MM.1S (cell line): ENCODE measurements at regions not wholly inside any gene's neighbourhood (a gene's known extent, or its start where the extent isn't known, plus 50 kb on each side); places are given as distances from the start of the nearest gene placed in this dataset.

Experiments used
- DNase-seq: peaks from one replicate; pipeline ENCODE4 v3.0.0-alpha.2; 2015
- H2AFZ ChIP-seq: fragments of 300-600 bp; sonication (generic); 2 replicates; pipeline ENCODE4 v1.6.0; 2016; ENCODE audit warnings: antibody characterized with exemption, low read length
- H3F3A ChIP-seq: fragments of 300-600 bp; sonication (generic); 2 replicates; pipeline ENCODE4 v1.6.1; 2016; ENCODE audit warnings: mild to moderate bottlenecking, antibody characterized with exemption, low read length, moderate library complexity, mixed read lengths; ENCODE audit not compliant: insufficient read depth
- H3K27ac ChIP-seq: fragments of 300-600 bp; sonication (generic); 2 replicates; pipeline ENCODE4 v1.5.1; 2016; ENCODE audit warnings: mild to moderate bottlenecking, low read length
- H3K27me3 ChIP-seq: fragments of 300-600 bp; sonication (generic); replicated peaks from 2 replicates; pipeline ENCODE4 v1.6.0; 2016; ENCODE audit warnings: low read length; ENCODE audit not compliant: insufficient read depth
- H3K36me3 ChIP-seq: fragments of 300-600 bp; sonication (generic); replicated peaks from 2 replicates; pipeline ENCODE4 v1.6.1; 2016; ENCODE audit warnings: mild to moderate bottlenecking, low read length, mixed read lengths; ENCODE audit not compliant: insufficient read depth
- H3K4me1 ChIP-seq: fragments of 300-600 bp; sonication (generic); 2 replicates; pipeline ENCODE4 v1.6.1; 2016; ENCODE audit warnings: low read length, mixed read lengths
- H3K4me2 ChIP-seq: fragments of 300-600 bp; sonication (generic); 2 replicates; pipeline ENCODE4 v1.6.0; 2016; ENCODE audit warnings: low read depth, low read length
- H3K4me3 ChIP-seq: fragments of 300-600 bp; sonication (generic); 2 replicates; pipeline ENCODE4 v1.5.1; 2016; ENCODE audit warnings: low read length, mixed read lengths
- H3K79me2 ChIP-seq: fragments of 300-600 bp; sonication (generic); 2 replicates; pipeline ENCODE4 v1.6.1; 2016; ENCODE audit warnings: mixed run types, low read length, mixed read lengths
- H3K9ac ChIP-seq: fragments of 300-600 bp; sonication (generic); 2 replicates; pipeline ENCODE4 v1.6.1; 2016; ENCODE audit warnings: low read length, mixed read lengths
- H3K9me2 ChIP-seq: fragments of 300-600 bp; sonication (generic); replicated peaks from 2 replicates; pipeline ENCODE4 v1.6.1; 2016; ENCODE audit warnings: mild to moderate bottlenecking, low read length, mixed read lengths; ENCODE audit not compliant: insufficient read depth
- H3K9me3 ChIP-seq: fragments of 300-600 bp; sonication (generic); replicated peaks from 2 replicates; pipeline ENCODE4 v1.6.1; 2016; ENCODE audit warnings: mild to moderate bottlenecking, low read length, mixed read lengths; ENCODE audit not compliant: insufficient read depth
- H4K20me1 ChIP-seq: fragments of 300-600 bp; sonication (generic); 2 replicates; pipeline ENCODE4 v1.6.1; 2016; ENCODE audit warnings: mild to moderate bottlenecking, low read length, moderate library complexity, mixed read lengths; ENCODE audit not compliant: insufficient read depth
- EZH2 ChIP-seq: fragments of 300-600 bp; sonication (generic); optimal IDR thresholded peaks from 2 replicates; pipeline ENCODE3; 2017; ENCODE audit warnings: low read depth, mild to moderate bottlenecking, antibody characterized with exemption, low read length, mixed read lengths
- EZH2phosphoT487 ChIP-seq: fragments of 300-600 bp; sonication (generic); IDR thresholded peaks from 2 replicates; pipeline ENCODE4 v1.6.1; 2018; ENCODE audit warnings: antibody characterized with exemption, low read length
- TF ChIP-seq, protein P1 (sequence below): fragments of 300-600 bp; sonication (generic); IDR thresholded peaks from 2 replicates; pipeline ENCODE4 v1.5.1; 2016; ENCODE audit warnings: antibody characterized with exemption, low read length, mixed read lengths

DNA sequence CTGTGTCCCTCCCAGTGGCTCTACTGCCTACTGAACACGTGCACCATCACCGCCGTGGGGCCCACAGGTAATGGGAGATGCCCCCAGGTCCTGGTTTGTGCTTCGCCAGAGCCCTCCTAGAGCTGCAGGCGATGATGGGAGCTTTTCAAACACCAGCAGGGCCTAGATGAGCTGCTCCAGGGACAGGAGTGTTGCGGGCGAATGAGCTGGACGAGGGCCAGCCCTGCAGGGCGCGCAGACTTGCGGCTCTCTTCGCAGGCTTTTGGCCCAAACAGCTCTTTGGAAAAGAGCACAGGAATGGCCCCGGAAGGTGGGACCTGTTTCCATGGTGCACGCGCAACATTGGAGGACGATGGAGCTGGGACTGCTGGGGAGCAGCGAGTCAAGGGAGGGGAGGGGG is 409.3 kb upstream of the SULF2 start:
- Histone ChIP-seq H3K9me3 (no peaks in the 10 kb centered on the region), H3K4me3 (no peak overlapping the region), H3K27me3 (no peaks in the 10 kb centered on the region), H3K36me3 (no peaks in the 10 kb centered on the region), H3K9me2 (no peaks in the 10 kb centered on the region), H2AFZ (no peak overlapping the region), H4K20me1 (no peaks in the 10 kb centered on the region), H3K79me2 (no peaks in the 10 kb centered on the region), H3K4me1 (no peaks in the 10 kb centered on the region), H3K4me2 (no peak overlapping the region), H3K9ac (no peak overlapping the region), H3F3A (no peaks in the 10 kb centered on the region), H3K27ac (no peak overlapping the region)
- no peak for DNase-seq
- no peak for TF ChIP-seq EZH2phosphoT487
- no peak for TF ChIP-seq EZH2
- TF ChIP-seq, protein P1, sequence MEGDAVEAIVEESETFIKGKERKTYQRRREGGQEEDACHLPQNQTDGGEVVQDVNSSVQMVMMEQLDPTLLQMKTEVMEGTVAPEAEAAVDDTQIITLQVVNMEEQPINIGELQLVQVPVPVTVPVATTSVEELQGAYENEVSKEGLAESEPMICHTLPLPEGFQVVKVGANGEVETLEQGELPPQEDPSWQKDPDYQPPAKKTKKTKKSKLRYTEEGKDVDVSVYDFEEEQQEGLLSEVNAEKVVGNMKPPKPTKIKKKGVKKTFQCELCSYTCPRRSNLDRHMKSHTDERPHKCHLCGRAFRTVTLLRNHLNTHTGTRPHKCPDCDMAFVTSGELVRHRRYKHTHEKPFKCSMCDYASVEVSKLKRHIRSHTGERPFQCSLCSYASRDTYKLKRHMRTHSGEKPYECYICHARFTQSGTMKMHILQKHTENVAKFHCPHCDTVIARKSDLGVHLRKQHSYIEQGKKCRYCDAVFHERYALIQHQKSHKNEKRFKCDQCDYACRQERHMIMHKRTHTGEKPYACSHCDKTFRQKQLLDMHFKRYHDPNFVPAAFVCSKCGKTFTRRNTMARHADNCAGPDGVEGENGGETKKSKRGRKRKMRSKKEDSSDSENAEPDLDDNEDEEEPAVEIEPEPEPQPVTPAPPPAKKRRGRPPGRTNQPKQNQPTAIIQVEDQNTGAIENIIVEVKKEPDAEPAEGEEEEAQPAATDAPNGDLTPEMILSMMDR = no peak

DNA sequence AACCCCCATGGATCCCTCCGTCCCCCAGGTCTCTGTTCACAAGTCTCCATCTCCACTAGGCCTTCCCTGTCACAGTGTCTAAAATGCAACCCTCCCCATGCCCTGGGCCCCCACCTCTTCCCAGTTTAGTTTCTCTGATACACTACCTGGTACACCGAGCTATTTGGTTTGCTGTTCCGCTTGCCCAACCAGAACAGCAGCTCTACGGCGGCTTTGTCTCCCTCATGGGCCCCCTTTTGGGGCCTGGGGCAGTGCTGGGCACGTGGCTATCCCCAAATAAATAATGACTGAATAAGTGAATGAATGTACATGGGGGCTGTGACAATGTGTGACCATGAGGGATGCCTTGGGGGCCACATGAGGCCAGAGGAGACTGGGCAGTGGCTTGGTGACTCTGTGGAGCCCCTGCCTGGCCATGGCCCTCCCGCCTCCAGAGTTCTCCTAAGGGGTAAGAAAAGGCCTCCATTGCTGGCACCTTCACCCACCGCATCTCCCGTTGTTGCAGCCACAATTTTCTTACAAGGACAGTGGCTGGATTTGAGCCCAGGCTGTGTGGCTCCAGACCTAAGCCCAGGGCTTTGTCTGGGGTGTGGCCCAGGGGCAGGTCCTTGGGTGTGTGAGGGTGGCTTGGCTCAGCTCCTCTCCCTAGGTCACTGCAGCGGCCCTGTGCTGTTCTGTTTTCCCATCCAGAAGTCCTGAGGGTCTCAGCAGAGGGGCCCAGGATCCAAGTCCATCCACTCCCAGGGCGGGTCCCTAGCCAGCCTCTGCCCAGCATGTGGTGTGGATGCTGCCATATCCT is 408.5 kb upstream of the SULF2 start:
- Histone ChIP-seq H3K9me3 (no peaks in the 10 kb centered on the region), H3K79me2 (no peaks in the 10 kb centered on the region), H3K9me2 (no peaks in the 10 kb centered on the region), H3K27ac (no peak overlapping the region), H4K20me1 (no peaks in the 10 kb centered on the region), H3K4me2 (no peak overlapping the region), H3K4me3 (no peak overlapping the region), H3K9ac (no peak overlapping the region), H3K36me3 (no peaks in the 10 kb centered on the region), H2AFZ (no peak overlapping the region), H3K27me3 (no peaks in the 10 kb centered on the region), H3F3A (no peaks in the 10 kb centered on the region), H3K4me1 (no peaks in the 10 kb centered on the region)
- TF ChIP-seq EZH2 (no peak), EZH2phosphoT487 (no peak)
- TF ChIP-seq, protein P1 = no peak
- DNase-seq = no peak

DNA sequence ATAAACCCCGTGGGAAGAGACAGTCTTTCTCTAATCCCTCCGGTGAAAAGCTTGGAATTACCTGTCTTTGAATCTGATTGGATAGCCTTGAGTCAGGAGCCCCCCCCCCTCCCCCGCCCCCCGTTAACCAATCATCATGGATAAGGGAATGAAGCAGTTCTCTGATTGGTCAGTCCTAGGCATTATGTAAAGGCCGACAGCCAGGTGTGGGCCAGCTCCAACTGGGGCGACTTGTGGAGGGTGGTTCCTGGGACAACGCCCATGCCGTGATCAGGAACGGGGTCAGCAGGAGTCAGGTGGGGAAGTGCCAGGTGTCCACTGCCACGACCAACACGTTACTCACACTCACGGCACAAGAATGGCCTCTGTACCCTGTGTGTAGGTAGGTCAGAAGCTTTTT is 406.8 kb upstream of the SULF2 start:
- Histone ChIP-seq H3K79me2 (no peaks in the 10 kb centered on the region), H4K20me1 (no peaks in the 10 kb centered on the region), H3K4me2 (no peak overlapping the region), H3K4me1 (no peaks in the 10 kb centered on the region), H3K27ac (no peak overlapping the region), H2AFZ (no peak overlapping the region), H3K9me3 (no peaks in the 10 kb centered on the region), H3K36me3 (no peaks in the 10 kb centered on the region), H3F3A (no peaks in the 10 kb centered on the region), H3K9ac (no peak overlapping the region), H3K9me2 (no peaks in the 10 kb centered on the region), H3K27me3 (no peaks in the 10 kb centered on the region), H3K4me3 (no peak overlapping the region)
- no peak for DNase-seq
- TF ChIP-seq EZH2 (no peak), EZH2phosphoT487 (no peak)
- TF ChIP-seq, protein P1 = no peak
